K562 (cell line): ENCODE measurements at regions not wholly inside any gene's neighbourhood (a gene's known extent, or its start where the extent isn't known, plus 50 kb on each side); places are given as distances from the start of the nearest gene placed in this dataset.

Source experiments
- CEBPZ ChIP-seq: fragments of 150-350 bp; IDR thresholded peaks from 2 replicates; pipeline ENCODE4 v1.6.1; 2014; ENCODE audit warnings: low read depth, mild to moderate bottlenecking, low read length, borderline replicate concordance
- CTCF ChIP-seq, 3 experiments: IDR thresholded peaks in 2 of 3; conservative IDR thresholded peaks in 1 of 3; 2 replicates each; pipeline ENCODE4 v1.5.1; 2011 to 2012; ENCODE audit warnings: low read length in 3 of 3, mild to moderate bottlenecking in 3 of 3, control low read depth in 2 of 3, improper control_type of control experiment in 1 of 3, inconsistent platforms in 1 of 3, low read depth in 1 of 3, mixed read lengths in 1 of 3, moderate library complexity in 1 of 3; ENCODE audit not compliant: insufficient read depth in 2 of 3
- MTA3 ChIP-seq: fragments of 450-650 bp; formaldehyde crosslinking; IDR thresholded peaks from 2 replicates; pipeline ENCODE4 v1.6.1; 2017; ENCODE audit warnings: mild to moderate bottlenecking, borderline replicate concordance
- POLR2AphosphoS5 ChIP-seq: IDR thresholded peaks from 2 replicates; pipeline ENCODE4 v1.6.1; 2011; ENCODE audit warnings: mild to moderate bottlenecking, low read depth, low read length, moderate library complexity; ENCODE audit not compliant: control insufficient read depth, insufficient read depth
- RAD21 ChIP-seq, 2 experiments: fragments of 250-450 bp in 1 of 2; fragments of 450-650 bp in 1 of 2; sonication (Bioruptor Pico) in 1 of 2; formaldehyde crosslinking in 1 of 2; IDR thresholded peaks in 1 of 2; conservative IDR thresholded peaks in 1 of 2; 2 replicates each; pipeline versions ENCODE4 v1.4.0 to v1.8.0; 2020 to 2022; ENCODE audit warnings: mild to moderate bottlenecking in 2 of 2, moderate library complexity in 1 of 2
- RAD51 ChIP-seq: fragments of 450-650 bp; IDR thresholded peaks from 2 replicates; pipeline ENCODE4 v1.7.1; 2016; ENCODE audit warnings: low read depth, mild to moderate bottlenecking, borderline replicate concordance
- ZNF696 ChIP-seq: fragments of 250-450 bp; sonication (Bioruptor Pico); conservative IDR thresholded peaks from 2 replicates; pipeline ENCODE4 v1.4.0; 2020; ENCODE audit warnings: mild to moderate bottlenecking, moderate library complexity
- ZSCAN32 ChIP-seq: fragments of 450-650 bp; formaldehyde crosslinking; IDR thresholded peaks from 2 replicates; pipeline ENCODE4 v1.4.0; 2020; ENCODE audit warnings: mild to moderate bottlenecking, moderate library complexity

- TF ChIP-seq MTA3 = no peak
- TF ChIP-seq CEBPZ = no peak
- no peak for TF ChIP-seq ZNF696 (CRISPR knock-in tag)
- no peak for TF ChIP-seq RAD21 (CRISPR knock-in tag; conservative IDR thresholded peaks at IDR 0.05 in 1 of 2, IDR thresholded peaks at IDR 0.05 in 1 of 2)
- no peak for TF ChIP-seq CTCF (IDR thresholded peaks at IDR 0.05 in 2 of 3, conservative IDR thresholded peaks at IDR 0.05 in 1 of 3; ENCODE audit: insufficient read depth in 2 of 3, low read depth in 1 of 3, low read length in 3 of 3)
- TF ChIP-seq RAD51 = no peak
- no peak for TF ChIP-seq POLR2AphosphoS5
- no peak for TF ChIP-seq ZSCAN32 (CRISPR knock-in tag)
Observed at GRCh38 chr2:181153886-181154285, 173.5 kb downstream of the UBE2E3 start.
